HG03432 (cell line): ENCODE measurements at regions not wholly inside any gene's neighbourhood (a gene's known extent, or its start where the extent isn't known, plus 50 kb on each side); places are given as distances from the start of the nearest gene placed in this dataset.
A peak's percentile ranks its signal among the peaks of the same experiment; 100 is the strongest.

Experiments
- ATAC-seq: cut with Tn5 transposase; IDR thresholded peaks from one replicate; pipeline ENCODE4 v1.9.1; 2021; ENCODE audit warnings: mild to moderate bottlenecking, moderate library complexity; ENCODE audit not compliant: unreplicated experiment

GRCh38 chr5:130731839-130732238, 433.2 kb downstream of the HINT1 start:
- ATAC-seq, result no peak

GRCh38 chr5:130729541-130729940, 435.5 kb downstream of the HINT1 start:
- no peak for ATAC-seq

GRCh38 chr5:130727830-130728229, 437.2 kb downstream of the HINT1 start:
- ATAC-seq, result no peak

- peak; percentile 50 for ATAC-seq
Measured at GRCh38 chr5:130724658-130725057, 440.4 kb downstream of the HINT1 start.

- no peak for ATAC-seq
Measured at GRCh38 chr5:130720355-130720754, 444.7 kb downstream of the HINT1 start.

GRCh38 chr5:130715541-130715940, 449.5 kb downstream of the HINT1 start:
- ATAC-seq, result no peak

GRCh38 chr5:130714200-130714599, 450.9 kb downstream of the HINT1 start:
- no peak for ATAC-seq

GRCh38 chr5:130712324-130712723, 452.7 kb downstream of the HINT1 start:
- ATAC-seq, result no peak

GRCh38 chr5:130710596-130710995, 454.5 kb downstream of the HINT1 start:
- ATAC-seq, result no peak

GRCh38 chr5:130708754-130709153, 456.3 kb downstream of the HINT1 start:
- no peak for ATAC-seq

- no peak for ATAC-seq
Measured at GRCh38 chr5:130706696-130707095, 458.4 kb downstream of the HINT1 start.

- no peak for ATAC-seq
Measured at GRCh38 chr5:130705368-130705767, 459.7 kb downstream of the HINT1 start.

- no peak for ATAC-seq
Measured at GRCh38 chr5:130693509-130693908, 471.5 kb downstream of the HINT1 start.

GRCh38 chr5:130692770-130693169, 472.3 kb downstream of the HINT1 start:
- ATAC-seq, result no peak

GRCh38 chr5:130689831-130690230, 475.2 kb downstream of the HINT1 start:
- ATAC-seq, result no peak

GRCh38 chr5:130687085-130687733, 477.8 kb downstream of the HINT1 start:
- ATAC-seq, result no peak

GRCh38 chr5:130678637-130679036, 486.4 kb downstream of the HINT1 start:
- ATAC-seq, result no peak

GRCh38 chr5:130666462-130666861, 498.6 kb downstream of the HINT1 start:
- ATAC-seq, result no peak

- no peak for ATAC-seq
Measured at GRCh38 chr5:130652176-130652575, 512.9 kb downstream of the HINT1 start.

- no peak for ATAC-seq
Measured at GRCh38 chr5:130651440-130651839, 513.6 kb downstream of the HINT1 start.

- no peak for ATAC-seq
Measured at GRCh38 chr5:130643321-130643720, 521.7 kb downstream of the HINT1 start.

- ATAC-seq, result no peak
Measured at GRCh38 chr5:130642461-130642860, 522.6 kb downstream of the HINT1 start.

GRCh38 chr5:130627145-130627544, 537.9 kb downstream of the HINT1 start:
- ATAC-seq, result no peak
